GM13977 (cell line): ENCODE measurements at regions not wholly inside any gene's neighbourhood (a gene's known extent, or its start where the extent isn't known, plus 50 kb on each side); places are given as distances from the start of the nearest gene placed in this dataset.

Experiments
- DNase-seq: peaks from one replicate; pipeline ENCODE4 v3.0.0; 2012; ENCODE audit warnings: low spot score
- CTCF ChIP-seq: IDR thresholded peaks from 2 replicates; pipeline ENCODE4 v1.5.1; 2012; ENCODE audit warnings: mild to moderate bottlenecking, control low read depth; ENCODE audit not compliant: insufficient read depth; ENCODE audit errors: extremely low read depth, missing control alignments
- in situ Hi-C: fragments of 300-500 bp; cut with MboI; formaldehyde crosslinking; loops from one replicate; pipeline ENCODE4 v1.12.0; 2022; ENCODE audit warnings: low sequenced_read_pairs, low pct_unique_long_range_greater_than_20kb, mixed read lengths, inconsistent platforms; ENCODE audit not compliant: unreplicated experiment

GRCh38 chr22:48182031-48182430 lies 1419.6 kb downstream of the TBC1D22A start:
- in situ Hi-C loops, result no loop called here
- TF ChIP-seq CTCF, result no peak
- DNase-seq, result no peak

- no peak for DNase-seq
- no peak for TF ChIP-seq CTCF
- in situ Hi-C loops, result no loop called here
Observed at GRCh38 chr22:48181263-48181955, 1419.0 kb downstream of the TBC1D22A start.

DNA sequence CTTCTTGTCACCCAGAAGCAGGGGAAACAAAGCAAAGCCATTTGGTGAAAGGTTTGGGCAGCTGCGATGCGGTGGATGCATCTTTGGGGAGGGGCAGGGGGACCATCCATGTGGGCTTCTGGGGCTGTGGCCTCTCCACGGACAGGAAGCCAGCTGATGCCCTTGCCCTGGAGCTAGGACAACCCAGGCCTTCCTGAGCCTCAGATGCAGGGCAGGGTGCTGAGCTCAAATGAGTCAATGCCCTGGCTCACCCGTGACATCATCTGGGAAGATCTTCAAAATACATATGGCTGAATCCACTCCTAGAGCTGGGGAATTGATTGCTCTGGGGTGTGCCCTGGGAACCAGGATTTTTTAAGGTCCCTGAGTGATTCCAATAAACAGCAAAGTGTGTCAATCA lies 1418.2 kb downstream of the TBC1D22A start:
- TF ChIP-seq CTCF, result no peak
- no peak for DNase-seq

GRCh38 chr22:48179571-48180546 lies 1417.4 kb downstream of the TBC1D22A start:
- no peak for TF ChIP-seq CTCF
- no peak for DNase-seq
- in situ Hi-C loops, result no loop called here

More for the DNA sequence above, 1418.2 kb downstream of the TBC1D22A start:
- in situ Hi-C loops, result no loop called here

DNA sequence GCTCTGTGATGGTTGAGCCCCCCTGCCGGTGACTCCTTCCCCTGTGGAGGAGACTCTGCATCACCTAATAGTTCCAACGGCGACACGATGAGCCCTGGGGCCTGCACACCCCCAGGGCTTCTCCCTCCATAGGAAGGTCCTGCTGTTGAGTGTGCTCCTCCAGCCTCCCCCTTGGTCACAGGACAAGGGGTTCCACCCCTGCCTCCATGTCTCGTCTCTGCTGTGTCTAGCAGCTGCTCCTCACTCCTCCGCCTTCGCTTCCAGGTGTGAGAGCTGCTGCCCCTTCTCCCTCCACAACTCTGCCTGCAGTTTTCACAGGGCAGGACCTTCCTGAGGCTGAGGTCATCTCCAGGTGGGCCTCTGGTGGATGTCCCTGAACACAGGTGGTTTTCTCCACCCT lies 1416.1 kb downstream of the TBC1D22A start:
- in situ Hi-C loops, result no loop called here
- DNase-seq, result no peak
- no peak for TF ChIP-seq CTCF

GRCh38 chr22:48177631-48178030 lies 1415.2 kb downstream of the TBC1D22A start:
- in situ Hi-C loops, result no loop called here
- no peak for TF ChIP-seq CTCF
- no peak for DNase-seq
